ENCODE measurements at regions not wholly inside any gene's neighbourhood (a gene's known extent, or its start where the extent isn't known, plus 50 kb on each side); places are given as distances from the start of the nearest gene placed in this dataset.

- Histone ChIP-seq H3K27me3 (ENCODE audit: control insufficient read depth in 2 of 2, insufficient read depth in 2 of 2, low read length in 2 of 2) (no peaks in the 10 kb centered on the region), H3K9me1 (ENCODE audit: control insufficient read depth, insufficient read depth, low read length) (no peaks in the 10 kb centered on the region), H2AFZ (ENCODE audit: low read depth, low read length) (no peak overlapping the region), H4K20me1 (replicated peaks; ENCODE audit: control insufficient read depth, insufficient read depth, low read length) (no peaks in the 10 kb centered on the region), H3K79me2 (ENCODE audit: control insufficient read depth, insufficient read depth, low read length) (no peaks in the 10 kb centered on the region), H3K4me1 (replicated peaks in 1 of 2; ENCODE audit: control insufficient read depth in 2 of 2, insufficient read depth in 2 of 2, low read length in 2 of 2) (no peaks in the 10 kb centered on the region), H3K27ac (ENCODE audit: extremely low read depth, low read depth, low read length) (no peak overlapping the region), H3K36me3 (ENCODE audit: control insufficient read depth, insufficient read depth, low read length) (no peaks in the 10 kb centered on the region), H3K4me3 (no peak overlapping the region), H3K9ac (ENCODE audit: insufficient read depth in 1 of 2, low read depth in 2 of 2, low read length in 2 of 2) (no peak overlapping the region), H3K9me3 (replicated peaks; ENCODE audit: control insufficient read depth, insufficient read depth, low read depth, low read length) (no peaks in the 10 kb centered on the region), H3K4me2 (ENCODE audit: insufficient read depth, low read length) (no peak overlapping the region)
- in situ Hi-C loops (cut with MboI): no loop called here
- CTCF ChIA-PET (ENCODE audit: low intra/inter-chr PET ratio): no interaction called here
- no peak for FAIRE-seq
- no peak for ATAC-seq
- DNase-seq (ENCODE audit: extremely low read depth in 1 of 4, low spot score in 3 of 4): no peak
- POLR2A ChIA-PET: interaction anchor here (0.6 kb wide), 1 partner anchor 913 kb away, joined by 3 read pairs; no protein-coding TSS in a partner anchor
- intact Hi-C loops (cut with micrococcal nuclease): loop anchor here (10.0 kb wide), 1 partner anchor 354 kb away; no protein-coding TSS in a partner anchor
- BruUV-seq (replicated peaks): no TSS peak
- 0% methylated on average over 1 of the region's 1 CpG for WGBS (ENCODE audit: insufficient coverage, low coverage, missing lambda C conversion rate)
- TF ChIP-seq ZFP30 (CRISPR knock-in tag; IDR thresholded peaks at IDR 0.05; ENCODE audit: borderline replicate concordance) (no peak), IRF2 (CRISPR knock-in tag; IDR thresholded peaks at IDR 0.05) (no peak), HNRNPLL (IDR thresholded peaks at IDR 0.05; ENCODE audit: low read depth, low read length, poor library complexity, severe bottlenecking) (no peak), HMGXB4 (CRISPR knock-in tag; IDR thresholded peaks at IDR 0.05) (no peak), CBX1 (IDR thresholded peaks at IDR 0.05; ENCODE audit: low read depth) (no peak), NBN (IDR thresholded peaks at IDR 0.05; ENCODE audit: low read depth) (no peak), U2AF1 (optimal IDR thresholded peaks at IDR 0.05; ENCODE audit: low read depth, low read length) (no peak), HEY1 (CRISPR knock-in tag; IDR thresholded peaks at IDR 0.05; ENCODE audit: borderline replicate concordance) (no peak), XRCC5 (IDR thresholded peaks at IDR 0.05; ENCODE audit: low read depth, low read length) (no peak), RBM25 (IDR thresholded peaks at IDR 0.05; ENCODE audit: low read depth, low read length, severe bottlenecking) (no peak), HIVEP1 (CRISPR knock-in tag; IDR thresholded peaks at IDR 0.05) (no peak), SAFB2 (IDR thresholded peaks at IDR 0.05; ENCODE audit: borderline replicate concordance, low read depth, low read length, severe bottlenecking) (no peak), ZEB2 (IDR thresholded peaks at IDR 0.05) (no peak), DEAF1 (CRISPR knock-in tag; IDR thresholded peaks at IDR 0.05) (no peak), ELK1 (CRISPR knock-in tag; IDR thresholded peaks at IDR 0.05) (no peak), BCLAF1 (IDR thresholded peaks at IDR 0.05; ENCODE audit: borderline replicate concordance in 1 of 2, control insufficient read depth in 1 of 2, low read depth in 2 of 2, low read length in 1 of 2) (no peak)
Observed at GRCh38 chr5:87778876-87779275, 366.1 kb upstream of the CCNH start.

All from K562 (cell line).